ENCODE measurements at regions not wholly inside any gene's neighbourhood (a gene's known extent, or its start where the extent isn't known, plus 50 kb on each side); places are given as distances from the start of the nearest gene placed in this dataset.
"Not testable (repeated sequence)": the region's sequence is repeated elsewhere in the genome, so short reads cannot be mapped to it uniquely, and the experiment has no call there.

DNA sequence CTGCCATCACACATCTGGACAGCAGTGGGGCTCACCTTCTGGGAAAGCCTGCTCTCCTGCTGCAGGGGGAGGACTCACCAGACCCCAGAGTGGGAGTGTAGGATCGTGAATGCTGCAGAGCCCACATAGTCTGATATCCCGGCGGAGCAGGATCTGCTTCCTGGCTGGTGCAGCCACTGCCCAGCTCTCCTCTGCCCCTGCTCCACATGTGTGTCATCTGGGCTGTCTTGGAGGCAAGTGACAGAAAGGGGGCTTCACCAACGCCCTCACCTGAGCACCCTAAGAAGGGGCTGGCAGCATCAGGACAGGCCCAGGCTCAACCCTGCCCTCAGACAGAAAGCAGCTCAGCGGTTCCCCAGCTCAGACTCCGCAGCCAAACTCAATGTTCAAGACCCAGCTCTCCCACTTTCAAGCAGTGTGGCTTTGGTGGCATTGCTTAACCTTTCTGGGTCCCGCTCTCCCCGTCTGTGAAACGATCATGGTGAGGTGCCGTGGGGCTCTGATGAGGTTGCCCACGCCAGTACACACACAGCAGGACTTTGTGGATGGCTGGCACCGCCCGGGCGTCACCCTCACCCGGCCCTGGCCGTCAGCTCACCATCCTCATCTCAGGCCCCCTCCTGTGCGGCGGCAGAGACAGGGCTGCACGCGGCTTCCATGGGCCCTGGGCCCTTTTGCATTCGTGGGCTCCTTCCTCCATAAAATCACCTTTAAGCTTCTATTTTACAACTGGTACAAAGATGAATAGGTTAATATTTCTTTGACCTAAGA, 91.0 kb upstream of the SFSWAP start:
- H3K27ac ChIP-seq = no peak overlapping the region
- TF ChIP-seq, protein P1, sequence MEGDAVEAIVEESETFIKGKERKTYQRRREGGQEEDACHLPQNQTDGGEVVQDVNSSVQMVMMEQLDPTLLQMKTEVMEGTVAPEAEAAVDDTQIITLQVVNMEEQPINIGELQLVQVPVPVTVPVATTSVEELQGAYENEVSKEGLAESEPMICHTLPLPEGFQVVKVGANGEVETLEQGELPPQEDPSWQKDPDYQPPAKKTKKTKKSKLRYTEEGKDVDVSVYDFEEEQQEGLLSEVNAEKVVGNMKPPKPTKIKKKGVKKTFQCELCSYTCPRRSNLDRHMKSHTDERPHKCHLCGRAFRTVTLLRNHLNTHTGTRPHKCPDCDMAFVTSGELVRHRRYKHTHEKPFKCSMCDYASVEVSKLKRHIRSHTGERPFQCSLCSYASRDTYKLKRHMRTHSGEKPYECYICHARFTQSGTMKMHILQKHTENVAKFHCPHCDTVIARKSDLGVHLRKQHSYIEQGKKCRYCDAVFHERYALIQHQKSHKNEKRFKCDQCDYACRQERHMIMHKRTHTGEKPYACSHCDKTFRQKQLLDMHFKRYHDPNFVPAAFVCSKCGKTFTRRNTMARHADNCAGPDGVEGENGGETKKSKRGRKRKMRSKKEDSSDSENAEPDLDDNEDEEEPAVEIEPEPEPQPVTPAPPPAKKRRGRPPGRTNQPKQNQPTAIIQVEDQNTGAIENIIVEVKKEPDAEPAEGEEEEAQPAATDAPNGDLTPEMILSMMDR (conservative IDR thresholded peaks at IDR 0.05) = no peak

DNA sequence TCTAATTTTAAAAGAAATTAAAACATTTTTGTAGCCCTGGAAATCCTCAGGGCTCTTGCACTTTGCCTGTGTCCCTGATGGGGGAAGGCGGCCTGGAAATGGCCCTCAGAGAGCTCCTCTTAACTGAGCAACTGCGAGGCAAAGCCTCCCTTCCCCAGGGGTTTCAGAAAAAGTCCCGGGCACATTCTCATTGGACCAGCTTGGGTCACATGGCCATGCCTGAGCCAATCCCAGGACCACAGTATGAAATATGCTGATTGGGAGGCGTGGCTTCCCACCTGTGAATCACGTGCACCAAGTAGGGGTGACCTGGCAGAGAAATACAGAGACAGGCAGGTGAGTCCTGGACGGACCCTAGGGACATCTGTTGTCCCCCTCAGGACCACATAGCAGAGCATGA, 90.4 kb upstream of the SFSWAP start:
- TF ChIP-seq, protein P1 (conservative IDR thresholded peaks at IDR 0.05) = no peak
- no peak overlapping the region for H3K27ac ChIP-seq

DNA sequence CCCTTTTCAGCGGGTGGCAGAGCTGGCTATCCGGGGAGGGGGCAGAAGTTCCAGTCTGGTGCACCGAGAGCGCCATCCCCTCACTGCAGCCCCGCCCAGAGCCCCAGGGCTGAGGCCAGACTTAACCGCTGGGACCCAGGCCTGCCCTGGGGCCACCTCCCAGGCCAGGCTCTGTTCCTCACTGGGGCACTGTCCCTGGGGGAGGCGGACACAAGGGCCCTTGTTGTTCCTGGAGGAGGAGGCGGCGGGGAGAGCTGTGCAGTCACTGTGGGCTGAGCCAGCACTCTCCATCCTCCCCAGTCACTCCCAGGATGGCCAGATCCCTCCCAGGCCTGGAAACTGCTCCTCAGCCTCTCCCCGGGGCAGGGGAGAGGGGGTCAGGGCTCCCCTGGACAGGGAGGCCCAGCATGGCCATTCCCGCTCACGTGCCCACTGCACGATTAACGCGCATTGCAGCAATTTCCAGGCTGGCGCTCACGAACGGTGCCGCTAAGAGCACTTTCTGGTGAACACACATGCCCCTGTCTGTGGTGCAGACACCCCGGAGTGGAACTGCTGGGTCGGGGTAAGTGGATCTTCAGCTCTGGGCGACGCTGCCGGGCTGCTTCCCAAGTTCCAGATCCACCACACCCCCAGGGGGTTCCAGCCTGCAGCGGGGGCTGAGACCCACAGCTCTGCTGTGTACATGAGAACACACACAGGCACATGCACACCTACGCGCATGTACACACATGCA, 89.8 kb upstream of the SFSWAP start:
- TF ChIP-seq, protein P1 (conservative IDR thresholded peaks at IDR 0.05) = no peak
- no peak overlapping the region for H3K27ac ChIP-seq

- TF ChIP-seq, protein P1 (conservative IDR thresholded peaks at IDR 0.05) = no peak
- H3K27ac ChIP-seq = no peak overlapping the region
These were observed 89.0 kb upstream of the SFSWAP start for GRCh38 chr12:131621701-131622421.

GRCh38 chr12:131622422-131622955, 88.4 kb upstream of the SFSWAP start:
- TF ChIP-seq, protein P1 (conservative IDR thresholded peaks at IDR 0.05) = no peak
- no peak overlapping the region for H3K27ac ChIP-seq

DNA sequence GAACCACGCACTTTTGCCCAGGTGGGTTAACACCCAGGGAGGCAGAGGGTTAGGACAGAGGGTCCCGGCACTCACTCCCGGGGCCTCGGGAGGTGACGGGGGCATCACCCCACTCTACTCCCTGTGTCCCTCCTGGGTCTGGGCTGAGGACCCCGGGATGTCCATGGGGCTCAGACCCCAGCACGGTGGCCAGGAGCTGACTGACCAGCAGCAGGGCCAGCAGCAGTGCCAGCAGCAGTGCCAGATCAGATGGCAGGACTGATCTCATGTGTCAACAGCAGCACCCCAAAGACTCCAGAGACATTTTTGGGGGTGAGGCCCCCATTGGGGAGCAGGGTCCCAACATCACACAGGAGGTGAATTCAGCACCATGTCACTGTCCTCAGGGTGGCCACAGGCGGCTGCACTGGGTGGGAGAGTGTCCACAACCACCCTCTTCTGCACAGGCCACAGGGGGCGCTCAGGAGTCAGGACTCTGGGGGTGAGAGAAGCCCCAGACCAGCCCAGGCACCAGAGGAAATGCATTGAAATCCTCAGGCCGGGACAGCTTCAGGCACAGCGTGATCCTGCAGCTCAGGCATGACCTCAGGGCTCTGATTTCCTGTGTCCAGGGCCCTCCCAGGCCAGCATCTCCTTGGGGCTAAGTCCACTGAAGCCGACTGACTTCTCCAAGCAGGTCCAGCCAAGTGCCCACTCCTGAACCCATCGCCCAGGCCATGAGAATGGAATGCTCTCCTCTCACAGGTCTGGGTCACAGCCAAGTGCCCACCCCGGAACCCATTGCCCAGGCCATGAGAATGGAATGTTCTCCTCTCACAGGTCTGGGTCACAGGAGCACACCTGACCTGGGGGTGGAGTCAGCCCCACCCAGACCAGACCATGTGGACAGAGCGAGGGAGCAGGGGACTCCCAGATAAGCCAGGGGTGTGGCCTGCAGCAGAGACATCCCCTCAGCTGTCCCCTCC, 87.2 kb upstream of the SFSWAP start:
- not testable (repeated sequence) for H3K27ac ChIP-seq

DNA sequence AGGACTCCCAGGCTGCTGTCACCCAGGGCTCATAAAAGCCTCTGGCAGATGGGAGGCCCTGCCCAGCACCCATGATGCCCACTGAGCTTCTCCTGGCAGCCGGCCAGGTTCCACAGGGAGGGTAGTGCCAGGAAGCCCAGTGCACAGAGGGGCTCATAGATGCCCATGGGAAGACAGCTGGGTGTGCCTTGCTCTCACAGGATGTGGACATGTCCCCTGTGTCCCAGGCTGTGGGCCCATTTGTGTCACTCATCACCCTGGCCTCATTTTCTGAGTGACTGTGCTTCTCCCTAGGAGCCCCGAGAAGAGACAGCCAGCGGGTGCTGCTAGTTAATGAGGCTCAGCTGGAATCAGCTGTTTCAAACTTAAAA, 86.5 kb upstream of the SFSWAP start:
- not testable (repeated sequence) for H3K27ac ChIP-seq

DNA sequence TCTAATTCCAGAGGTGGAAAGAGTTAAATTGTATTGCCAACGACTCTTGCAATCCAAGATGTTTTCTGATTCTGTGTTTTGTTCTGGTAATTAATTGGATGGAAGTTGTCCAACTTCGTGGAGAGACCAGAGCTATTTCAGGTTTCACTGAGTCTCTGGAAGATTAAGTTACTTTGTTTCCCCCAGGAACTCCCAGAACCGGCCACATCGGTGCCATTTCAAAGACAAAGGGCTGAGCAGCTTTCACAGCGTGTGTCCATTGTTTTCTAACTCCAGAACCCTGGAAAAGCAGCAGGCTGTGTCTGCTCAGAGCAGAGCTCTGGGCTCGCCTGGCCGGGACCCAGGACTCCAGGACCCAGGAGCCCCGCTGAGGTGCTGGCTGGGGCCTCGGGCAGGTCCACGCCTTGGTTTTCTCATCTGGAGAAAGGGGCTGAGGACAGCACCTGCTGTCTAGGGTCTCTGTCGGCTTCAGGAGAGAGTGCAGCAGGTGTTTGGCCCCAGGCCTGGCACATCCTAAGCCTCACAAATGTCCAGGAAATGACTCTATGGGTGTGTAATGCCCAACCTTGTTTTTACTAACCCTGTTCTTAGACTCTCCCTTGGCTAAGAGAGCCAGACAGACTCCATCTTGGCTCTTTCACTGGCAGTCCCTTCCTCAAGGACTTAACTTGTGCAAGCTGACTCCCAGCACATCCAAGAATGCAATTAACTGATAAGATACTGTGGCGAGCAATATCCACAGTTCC, 86.0 kb upstream of the SFSWAP start:
- H3K27ac ChIP-seq = not testable (repeated sequence)

GRCh38 chr12:131625966-131626722, 84.7 kb upstream of the SFSWAP start:
- not testable (repeated sequence) for H3K27ac ChIP-seq

GRCh38 chr12:131627151-131628022, 83.5 kb upstream of the SFSWAP start:
- H3K27ac ChIP-seq = not testable (repeated sequence)

All from VCaP (cell line).